ENCODE measurements at regions not wholly inside any gene's neighbourhood (a gene's known extent, or its start where the extent isn't known, plus 50 kb on each side); places are given as distances from the start of the nearest gene placed in this dataset.

GRCh38 chr2:16756831-16757644 lies 91.4 kb upstream of the CYRIA start:
- TF ChIP-seq CTCF (IDR thresholded peaks at IDR 0.05), result peak; percentile 86 to 93 (median 88)
- TF ChIP-seq POLR2A (IDR thresholded peaks at IDR 0.05), result no peak
- no peak for TF ChIP-seq EP300 (IDR thresholded peaks at IDR 0.05)
- TF ChIP-seq POLR2AphosphoS5 (IDR thresholded peaks at IDR 0.05), result no peak

All from sigmoid colon (tissue), 4 donors.